ENCODE measurements at regions not wholly inside any gene's neighbourhood (a gene's known extent, or its start where the extent isn't known, plus 50 kb on each side); places are given as distances from the start of the nearest gene placed in this dataset.

GRCh38 chr2:67662222-67662621, 265.1 kb downstream of the ETAA1 start:
- TF ChIP-seq CTCF (IDR thresholded peaks at IDR 0.05) = no peak
- no peak for TF ChIP-seq POLR2A (IDR thresholded peaks at IDR 0.05)
